ENCODE measurements at regions not wholly inside any gene's neighbourhood (a gene's known extent, or its start where the extent isn't known, plus 50 kb on each side); places are given as distances from the start of the nearest gene placed in this dataset.

DNA sequence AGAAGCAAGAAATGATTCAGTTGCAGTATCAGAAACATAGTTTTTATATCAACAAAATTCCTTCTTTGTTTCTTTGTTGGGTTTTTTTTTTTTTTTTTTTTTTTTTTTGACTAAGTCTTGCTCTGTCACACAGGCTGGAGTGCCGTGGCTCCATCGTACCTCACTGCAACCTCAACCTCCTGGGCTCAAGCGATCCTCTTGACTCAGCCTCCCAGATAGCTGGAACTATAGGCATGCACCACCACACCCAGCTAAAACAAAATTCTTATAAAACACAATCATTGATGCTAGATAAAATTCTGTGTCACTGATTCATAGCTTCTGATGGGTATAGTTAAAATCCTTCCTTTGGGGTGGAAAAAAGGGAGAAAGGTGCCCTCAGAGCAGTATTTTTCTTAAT lies 110.3 kb upstream of the TNFAIP3 start (continued):
- no peak for TF ChIP-seq MAFK (IDR thresholded peaks at IDR 0.05; ENCODE audit: low read depth, low read length)
- TF ChIP-seq, protein P1, sequence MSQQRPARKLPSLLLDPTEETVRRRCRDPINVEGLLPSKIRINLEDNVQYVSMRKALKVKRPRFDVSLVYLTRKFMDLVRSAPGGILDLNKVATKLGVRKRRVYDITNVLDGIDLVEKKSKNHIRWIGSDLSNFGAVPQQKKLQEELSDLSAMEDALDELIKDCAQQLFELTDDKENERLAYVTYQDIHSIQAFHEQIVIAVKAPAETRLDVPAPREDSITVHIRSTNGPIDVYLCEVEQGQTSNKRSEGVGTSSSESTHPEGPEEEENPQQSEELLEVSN (IDR thresholded peaks at IDR 0.05), result no peak
- no peak for TF ChIP-seq CREB1 (IDR thresholded peaks at IDR 0.05)
- no peak for TF ChIP-seq SIX5 (IDR thresholded peaks at IDR 0.05; ENCODE audit: low read depth, low read length)
- no peak for TF ChIP-seq SIN3A (conservative IDR thresholded peaks at IDR 0.05 in 1 of 2, IDR thresholded peaks at IDR 0.05 in 1 of 2; ENCODE audit: low read depth in 1 of 2, low read length in 2 of 2)
- TF ChIP-seq TAF7 (optimal IDR thresholded peaks at IDR 0.05; ENCODE audit: borderline replicate concordance, low read depth, low read length), result no peak
- no peak for TF ChIP-seq CTBP2 (IDR thresholded peaks at IDR 0.05; ENCODE audit: borderline replicate concordance, insufficient read depth, insufficient read length, low read length)
- TF ChIP-seq TCF12 (IDR thresholded peaks at IDR 0.05; ENCODE audit: low read depth, low read length), result no peak
- no peak for TF ChIP-seq RNF2 (IDR thresholded peaks at IDR 0.05; ENCODE audit: borderline replicate concordance, low read depth, low read length, missing control alignments, poor library complexity, severe bottlenecking)

All from H1 (cell line).